Ovary (tissue), 3 donors: ENCODE measurements at regions not wholly inside any gene's neighbourhood (a gene's known extent, or its start where the extent isn't known, plus 50 kb on each side); places are given as distances from the start of the nearest gene placed in this dataset.

Experiments used
- CTCF ChIP-seq, 3 donors: fragments of 450-650 bp in 2 of 3; fragments of 200-600 bp in 1 of 3; IDR thresholded peaks; one replicate each; pipeline versions ENCODE4 v1.5.1 to v1.8.0; 2016 to 2022; ENCODE audit warnings: antibody characterized with exemption in 3 of 3, mild to moderate bottlenecking in 1 of 3
- EP300 ChIP-seq: sonication (generic); formaldehyde crosslinking; IDR thresholded peaks from one replicate; pipeline ENCODE4 v1.6.1; 2017; ENCODE audit warnings: antibody characterized with exemption
- POLR2A ChIP-seq: fragments of 450-650 bp; IDR thresholded peaks from one replicate; pipeline ENCODE4 v1.6.1; 2017; ENCODE audit warnings: antibody characterized with exemption, mild to moderate bottlenecking, moderate library complexity
- donor health status: DM: no; HTN: no; CAD: no.

GRCh38 chr9:75431375-75431774, 343.1 kb downstream of the OSTF1 start:
- no peak for TF ChIP-seq EP300
- no peak for TF ChIP-seq CTCF (IDR thresholded peaks at IDR 0.05)
- no peak for TF ChIP-seq POLR2A
